ENCODE measurements at regions not wholly inside any gene's neighbourhood (a gene's known extent, or its start where the extent isn't known, plus 50 kb on each side); places are given as distances from the start of the nearest gene placed in this dataset.
A peak's percentile ranks its signal among the peaks of the same experiment; 100 is the strongest.

DNA sequence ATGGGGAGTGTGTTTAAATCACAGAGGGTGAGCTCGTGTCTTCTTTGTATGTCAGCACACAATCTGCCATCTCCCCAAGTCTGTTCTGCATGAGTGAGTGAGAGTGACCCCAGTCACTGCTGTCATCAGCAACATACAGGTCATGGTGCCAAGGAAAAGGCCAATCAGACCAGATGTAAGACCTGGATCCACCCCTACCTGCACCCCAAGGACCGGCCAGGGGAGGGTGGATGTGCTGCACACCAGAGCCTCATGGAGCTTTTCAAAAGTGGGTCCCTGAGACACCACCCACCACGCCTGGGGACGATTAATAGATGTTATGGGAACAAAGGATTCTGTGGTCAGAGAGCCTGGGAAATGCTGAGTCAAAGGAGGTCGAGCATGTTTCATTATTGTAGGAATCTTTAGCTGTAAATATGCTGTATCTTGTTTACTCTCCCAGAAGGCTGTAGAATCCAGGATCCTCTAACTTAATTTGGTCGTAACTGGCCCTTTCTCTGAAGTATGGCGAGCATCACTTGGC is 420.5 kb downstream of the RPS24 start:
- no peak for DNase-seq (ENCODE audit: low spot score in 2 of 2)
- TF ChIP-seq, protein P1, sequence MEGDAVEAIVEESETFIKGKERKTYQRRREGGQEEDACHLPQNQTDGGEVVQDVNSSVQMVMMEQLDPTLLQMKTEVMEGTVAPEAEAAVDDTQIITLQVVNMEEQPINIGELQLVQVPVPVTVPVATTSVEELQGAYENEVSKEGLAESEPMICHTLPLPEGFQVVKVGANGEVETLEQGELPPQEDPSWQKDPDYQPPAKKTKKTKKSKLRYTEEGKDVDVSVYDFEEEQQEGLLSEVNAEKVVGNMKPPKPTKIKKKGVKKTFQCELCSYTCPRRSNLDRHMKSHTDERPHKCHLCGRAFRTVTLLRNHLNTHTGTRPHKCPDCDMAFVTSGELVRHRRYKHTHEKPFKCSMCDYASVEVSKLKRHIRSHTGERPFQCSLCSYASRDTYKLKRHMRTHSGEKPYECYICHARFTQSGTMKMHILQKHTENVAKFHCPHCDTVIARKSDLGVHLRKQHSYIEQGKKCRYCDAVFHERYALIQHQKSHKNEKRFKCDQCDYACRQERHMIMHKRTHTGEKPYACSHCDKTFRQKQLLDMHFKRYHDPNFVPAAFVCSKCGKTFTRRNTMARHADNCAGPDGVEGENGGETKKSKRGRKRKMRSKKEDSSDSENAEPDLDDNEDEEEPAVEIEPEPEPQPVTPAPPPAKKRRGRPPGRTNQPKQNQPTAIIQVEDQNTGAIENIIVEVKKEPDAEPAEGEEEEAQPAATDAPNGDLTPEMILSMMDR (IDR thresholded peaks at IDR 0.05) = no peak
- TF ChIP-seq POLR2AphosphoS5 (IDR thresholded peaks at IDR 0.05) (no peak), POLR2A (IDR thresholded peaks at IDR 0.05) (no peak), EP300 (IDR thresholded peaks at IDR 0.05) (no peak)
- Histone ChIP-seq H3K27ac (no peak overlapping the region), H3K9me3 (no peaks in the 10 kb centered on the region), H3K36me3 (no peaks in the 10 kb centered on the region), H3K4me3 (no peak overlapping the region), H3K27me3 (no peaks in the 10 kb centered on the region), H3K4me1 (no peaks in the 10 kb centered on the region)
- 74% methylated on average over 7 of the region's 7 CpGs for WGBS

DNA sequence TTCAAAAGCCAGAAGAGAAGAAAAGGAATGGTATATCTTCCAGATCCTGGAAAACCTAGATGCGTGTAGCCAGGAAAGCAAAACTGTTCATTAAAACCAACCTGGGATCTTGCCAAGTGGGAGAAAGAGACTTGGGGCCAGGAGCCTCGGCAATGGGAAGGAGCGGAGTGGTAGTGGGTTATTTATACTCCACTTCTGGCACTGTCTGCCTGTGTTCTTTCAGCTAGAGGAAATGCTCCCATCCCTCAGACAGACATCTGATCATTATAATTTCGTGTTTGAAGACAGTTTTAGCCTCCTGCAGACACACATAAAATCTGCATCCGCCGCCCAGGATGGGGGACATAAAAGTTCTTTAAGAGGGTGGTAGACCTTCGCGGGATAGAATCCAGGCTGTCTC is 421.6 kb downstream of the RPS24 start:
- H3K4me3 ChIP-seq = no peak overlapping the region
- H3K27ac ChIP-seq = no peak overlapping the region
- WGBS = 79% methylated on average over 8 of the region's 8 CpGs
- no peaks in the 10 kb centered on the region for H3K4me1 ChIP-seq
- no peaks in the 10 kb centered on the region for H3K27me3 ChIP-seq
- TF ChIP-seq POLR2A (IDR thresholded peaks at IDR 0.05) (no peak), EP300 (IDR thresholded peaks at IDR 0.05) (no peak)
- H3K9me3 ChIP-seq = no peaks in the 10 kb centered on the region
- no peaks in the 10 kb centered on the region for H3K36me3 ChIP-seq
- DNase-seq (ENCODE audit: low spot score in 2 of 2) = no peak

DNA sequence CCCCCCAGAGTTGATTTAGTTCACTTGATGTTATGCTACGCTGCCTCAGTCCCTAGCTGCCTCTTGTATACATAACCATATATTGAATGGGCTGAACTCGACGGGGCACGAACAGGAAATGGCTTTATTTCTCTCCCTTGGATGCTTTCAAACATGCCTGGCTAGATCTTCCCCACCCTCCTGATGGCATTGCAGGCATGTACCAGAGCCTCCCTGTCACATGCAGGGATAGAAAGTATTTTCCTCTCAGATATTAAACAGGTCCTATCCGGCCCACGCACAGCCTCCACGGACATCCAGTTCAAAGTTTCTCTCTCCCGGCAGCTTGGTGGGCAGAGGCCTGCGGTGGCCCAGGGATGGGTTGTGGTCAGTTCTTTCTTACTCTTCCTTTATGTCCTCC is 422.1 kb downstream of the RPS24 start:
- no peak overlapping the region for H3K27ac ChIP-seq
- H3K4me1 ChIP-seq = no peaks in the 10 kb centered on the region
- no peaks in the 10 kb centered on the region for H3K27me3 ChIP-seq
- TF ChIP-seq, protein P1 (IDR thresholded peaks at IDR 0.05) = no peak
- no peak for TF ChIP-seq EP300 (IDR thresholded peaks at IDR 0.05)
- TF ChIP-seq POLR2AphosphoS5 (IDR thresholded peaks at IDR 0.05) = no peak
- no peaks in the 10 kb centered on the region for H3K36me3 ChIP-seq
- H3K4me3 ChIP-seq = no peak overlapping the region
- 84% methylated on average over 9 of the region's 9 CpGs for WGBS
- no peaks in the 10 kb centered on the region for H3K9me3 ChIP-seq
- peak in 1 of 2 donors; percentile 15 for DNase-seq (ENCODE audit: low spot score in 2 of 2)

DNA sequence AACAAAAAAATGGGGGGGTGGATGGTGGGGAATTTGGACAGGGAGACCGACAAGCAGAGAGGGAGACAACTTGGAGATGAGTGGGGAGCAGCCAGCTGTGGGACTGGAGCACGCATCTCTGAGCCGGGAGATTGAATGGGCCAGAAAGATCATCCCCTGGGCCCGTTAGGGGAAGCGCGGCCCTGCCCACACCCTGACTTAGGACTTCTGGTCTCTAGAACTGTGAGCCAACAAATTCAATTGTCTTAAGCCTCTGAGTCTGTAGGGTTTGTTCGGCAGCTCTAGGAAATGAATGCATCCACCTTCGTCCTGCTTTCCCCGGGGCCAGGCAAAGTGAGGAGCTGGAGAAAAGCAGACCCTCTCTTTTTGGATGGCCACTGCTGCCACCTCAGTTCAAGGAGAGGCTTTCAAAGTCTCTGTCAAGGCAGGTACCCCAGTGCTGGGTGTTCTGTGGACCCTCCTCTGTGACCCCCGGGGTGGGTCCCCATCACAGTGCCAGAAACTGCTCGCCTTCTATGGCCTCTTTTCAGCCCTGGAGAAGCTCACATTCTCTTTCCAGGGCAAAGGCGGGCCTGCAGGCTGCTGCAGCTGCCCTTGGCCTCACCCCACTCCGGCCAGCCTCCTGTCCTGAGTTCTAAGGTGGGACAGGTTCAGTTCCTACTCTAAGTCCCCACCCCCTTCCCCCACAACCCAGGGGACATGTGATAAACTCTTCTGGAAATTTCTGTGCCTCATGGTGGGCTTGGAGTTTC is 423.2 kb downstream of the RPS24 start:
- peak in 1 of 2 donors; percentile 44 for DNase-seq (ENCODE audit: low spot score in 2 of 2)
- no peaks in the 10 kb centered on the region for H3K27me3 ChIP-seq
- 82% methylated on average over 12 of the region's 13 CpGs for WGBS
- no peak overlapping the region for H3K27ac ChIP-seq
- H3K9me3 ChIP-seq = no peaks in the 10 kb centered on the region
- TF ChIP-seq POLR2AphosphoS5 (IDR thresholded peaks at IDR 0.05) (no peak), POLR2A (IDR thresholded peaks at IDR 0.05) (no peak), EP300 (IDR thresholded peaks at IDR 0.05) (no peak)
- TF ChIP-seq, protein P1 (IDR thresholded peaks at IDR 0.05) = no peak
- H3K4me1 ChIP-seq = no peaks in the 10 kb centered on the region
- H3K4me3 ChIP-seq = no peak overlapping the region
- H3K36me3 ChIP-seq = no peaks in the 10 kb centered on the region

DNA sequence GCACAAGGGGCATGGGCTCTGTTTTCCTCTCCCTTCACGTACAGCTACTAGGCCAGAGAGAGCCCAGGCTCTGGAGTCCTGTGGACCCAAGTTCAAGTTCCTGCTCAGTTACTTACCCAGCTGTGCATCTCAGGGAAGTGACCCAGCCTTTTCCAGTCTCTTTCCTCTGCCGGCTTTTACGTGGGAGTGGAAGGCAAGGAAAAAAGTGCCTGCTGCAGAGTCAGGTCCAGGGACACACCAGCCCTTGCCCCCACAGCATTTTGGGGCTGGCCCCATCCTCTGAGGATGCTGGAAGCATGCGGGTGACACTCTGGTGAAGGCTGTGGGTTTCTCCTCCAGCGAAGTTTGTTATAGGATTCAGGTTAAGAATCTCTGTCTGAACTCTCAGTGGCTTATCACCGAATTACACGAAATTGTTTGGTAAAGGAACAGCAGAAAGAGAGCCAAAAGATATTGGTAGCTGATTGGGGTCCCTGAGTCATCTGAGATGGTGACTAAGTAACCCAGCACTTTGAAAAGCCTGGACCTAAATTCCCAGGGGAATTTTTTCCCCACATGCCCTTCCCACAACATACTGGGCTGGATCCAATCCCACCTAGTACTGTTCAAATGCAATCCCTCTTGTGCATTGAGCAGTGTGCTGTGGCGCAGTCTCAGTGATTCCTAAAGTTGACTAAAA is 424.3 kb downstream of the RPS24 start:
- H3K27me3 ChIP-seq = no peaks in the 10 kb centered on the region
- no peak overlapping the region for H3K27ac ChIP-seq
- no peaks in the 10 kb centered on the region for H3K4me1 ChIP-seq
- peak in 1 of 2 donors; percentile 25 for DNase-seq (ENCODE audit: low spot score in 2 of 2)
- no peaks in the 10 kb centered on the region for H3K9me3 ChIP-seq
- 96% methylated on average over 8 of the region's 8 CpGs for WGBS
- H3K36me3 ChIP-seq = no peaks in the 10 kb centered on the region
- H3K4me3 ChIP-seq = no peak overlapping the region
- TF ChIP-seq EP300 (IDR thresholded peaks at IDR 0.05) (no peak), POLR2A (IDR thresholded peaks at IDR 0.05) (no peak), POLR2AphosphoS5 (IDR thresholded peaks at IDR 0.05) (no peak)
- TF ChIP-seq, protein P1 (IDR thresholded peaks at IDR 0.05) = no peak

Data from suprapubic skin (tissue), 4 donors.